HG03066 (cell line): ENCODE measurements at regions not wholly inside any gene's neighbourhood (a gene's known extent, or its start where the extent isn't known, plus 50 kb on each side); places are given as distances from the start of the nearest gene placed in this dataset.
"Not testable (repeated sequence)": the region's sequence is repeated elsewhere in the genome, so short reads cannot be mapped to it uniquely, and the experiment has no call there.

ENCODE experiments used
- ATAC-seq: cut with Tn5 transposase; IDR thresholded peaks from one replicate; pipeline ENCODE4 v1.9.1; 2021; ENCODE audit warnings: low read depth; ENCODE audit not compliant: unreplicated experiment

DNA sequence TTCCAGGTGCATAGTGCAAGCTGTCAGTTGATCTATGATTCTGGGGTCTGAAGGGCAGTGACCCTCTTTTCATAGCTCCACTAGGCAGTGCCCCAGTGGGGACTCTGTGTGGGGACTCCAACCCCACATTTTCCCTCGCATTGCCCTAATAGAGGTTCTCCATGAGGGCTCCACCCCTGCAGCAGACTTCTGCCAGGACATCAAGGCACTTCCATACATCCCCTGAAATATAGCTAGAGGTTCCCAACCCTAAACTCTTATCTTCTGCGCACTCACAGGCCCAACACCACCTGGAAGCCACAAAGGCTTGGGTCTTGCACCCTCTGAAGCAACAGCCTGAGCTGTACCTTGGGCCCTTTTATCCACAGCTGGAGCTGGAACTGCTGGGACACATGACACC is 65.7 kb upstream of the PKN2 start:
- ATAC-seq = no peak

DNA sequence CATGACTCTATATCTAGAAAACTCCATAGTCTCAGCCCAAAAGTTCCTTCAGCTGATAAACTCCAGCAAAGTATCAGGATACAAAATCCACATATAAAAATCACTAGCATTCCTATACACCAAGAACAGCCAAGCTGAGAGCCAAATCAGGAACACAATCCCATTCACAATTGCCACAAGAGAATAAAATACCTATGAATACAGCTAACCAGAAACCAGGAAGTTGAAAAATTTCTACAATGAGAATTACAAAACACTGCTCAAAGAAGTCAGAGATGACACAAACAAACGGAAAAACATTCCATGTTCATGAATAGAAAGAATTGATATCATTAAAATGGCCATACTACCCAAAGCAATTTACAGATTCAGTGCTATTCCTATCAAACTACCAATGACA is 61.0 kb upstream of the PKN2 start:
- not testable (repeated sequence) for ATAC-seq
